ENCODE measurements at regions not wholly inside any gene's neighbourhood (a gene's known extent, or its start where the extent isn't known, plus 50 kb on each side); places are given as distances from the start of the nearest gene placed in this dataset.

DNA sequence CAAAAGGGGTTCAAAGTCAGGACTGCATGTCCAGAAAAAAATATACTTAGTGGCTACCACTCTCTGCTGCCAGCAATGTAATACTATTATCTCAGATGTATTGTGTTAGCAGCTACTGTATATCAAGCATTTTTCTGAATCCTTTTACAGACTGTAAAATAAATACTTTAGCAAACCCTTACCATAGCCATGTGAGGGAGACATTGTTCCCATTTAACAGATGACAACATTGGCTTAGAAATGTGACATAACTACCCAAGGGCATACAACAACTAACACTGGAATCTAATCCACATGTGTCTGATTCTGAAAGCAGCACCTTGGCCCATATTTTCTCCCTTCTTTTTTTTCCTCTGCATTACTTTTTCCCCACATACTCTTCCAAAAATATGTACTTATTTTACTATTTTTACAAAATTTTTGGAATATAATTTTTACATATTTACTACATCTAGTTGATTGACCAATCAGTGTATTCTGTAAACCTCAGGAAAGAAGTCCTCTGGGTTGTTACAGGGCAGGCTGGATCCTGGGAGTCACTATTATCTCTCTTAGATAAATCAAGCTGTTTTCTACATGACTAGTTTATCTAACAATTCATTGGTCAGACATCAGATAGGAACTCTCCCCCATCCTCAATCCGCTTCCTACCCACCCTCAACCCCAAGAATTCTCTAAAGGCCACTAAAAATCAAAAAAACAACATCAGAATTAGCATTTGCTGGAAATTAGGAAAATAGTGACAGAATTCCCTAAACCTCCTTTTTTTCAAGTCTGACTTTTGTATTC, 154.1 kb downstream of the BTG1 start:
- H3K4me2 ChIP-seq (replicated peaks; ENCODE audit: low read depth, low read length, poor library complexity, severe bottlenecking) = no peak overlapping the region
- H3K36me3 ChIP-seq (replicated peaks in 1 of 2; ENCODE audit: control extremely low read depth in 1 of 2, control insufficient read depth in 1 of 2, extremely low read depth in 1 of 2, insufficient read depth in 2 of 2, low read length in 1 of 2) = no peaks in the 10 kb centered on the region
- no peak overlapping the region for H3K4me3 ChIP-seq (ENCODE audit: control extremely low read depth in 1 of 5, extremely low read depth in 1 of 5, insufficient read depth in 1 of 5, low read depth in 2 of 5, low read length in 4 of 5)
- H3K9ac ChIP-seq (ENCODE audit: low read length) = no peak overlapping the region
- peaks cover 3% of the 10 kb centered on the region for H3K4me1 Mint-ChIP-seq
- H3K27me3 ChIP-seq (replicated peaks in 1 of 4; ENCODE audit: control extremely low read depth in 1 of 4, control insufficient read depth in 3 of 4, insufficient read depth in 4 of 4, low read length in 3 of 4) = no peaks in the 10 kb centered on the region
- H3K27ac ChIP-seq (ENCODE audit: low read length in 2 of 2) = no peak overlapping the region
- no peak overlapping the region for H3K4me3 Mint-ChIP-seq
- intact Hi-C loops (cut with micrococcal nuclease) = loop anchor here (1.0 to 10.0 kb wide), 6 partner anchors 41 to 661 kb away; partner anchors contain the start of gene BTG1
- no peaks in the 10 kb centered on the region for H3K4me1 ChIP-seq (ENCODE audit: control insufficient read depth in 2 of 2, insufficient read depth in 2 of 2, low read length in 2 of 2)
- POLR2A ChIA-PET = interaction anchor here (0.6 to 1.2 kb wide), 3 partner anchors 152 to 248 kb away, joined by 3 to 4 read pairs (median 3); no protein-coding TSS in a partner anchor
- no peaks in the 10 kb centered on the region for H3K9me3 Mint-ChIP-seq (ENCODE audit: insufficient read depth)
- H3K79me2 ChIP-seq (ENCODE audit: control insufficient read depth, insufficient read depth, low read length) = peaks cover 3% of the 10 kb centered on the region
- H4K20me1 ChIP-seq (ENCODE audit: control insufficient read depth, insufficient read depth, low read length, poor library complexity, severe bottlenecking) = no peaks in the 10 kb centered on the region
- H3K27me3 Mint-ChIP-seq = no peaks in the 10 kb centered on the region
- CTCF ChIA-PET = interaction anchor here (0.5 to 4.9 kb wide), 12 partner anchors 39 to 611 kb away, joined by 3 to 31 read pairs (median 3); no protein-coding TSS in a partner anchor
- TF ChIP-seq EZH2 (IDR thresholded peaks at IDR 0.05; ENCODE audit: borderline replicate concordance, insufficient read depth, low read depth, low read length, poor library complexity, severe bottlenecking) (no peak), CTCF (IDR thresholded peaks at IDR 0.05) (peak; percentile 34)
- no peaks in the 10 kb centered on the region for H3K9me3 ChIP-seq (ENCODE audit: control extremely low read depth in 1 of 3, control insufficient read depth in 2 of 3, insufficient read depth in 1 of 3, low read length in 2 of 3)
- H2AFZ ChIP-seq (ENCODE audit: insufficient read depth, low read depth, low read length, poor library complexity, severe bottlenecking) = no peak overlapping the region
- peak; percentile 61 for ATAC-seq (ENCODE audit: low read depth)
- H3K27ac Mint-ChIP-seq = no peak overlapping the region
- peak; percentile 58 for DNase-seq
- no CpG with 5 or more reads among the region's 1 CpG for WGBS (ENCODE audit: insufficient coverage)

GRCh38 chr12:91990525-91990924, 155.1 kb downstream of the BTG1 start:
- Histone ChIP-seq H2AFZ (ENCODE audit: insufficient read depth, low read depth, low read length, poor library complexity, severe bottlenecking) (no peak overlapping the region), H3K36me3 (replicated peaks in 1 of 2; ENCODE audit: control extremely low read depth in 1 of 2, control insufficient read depth in 1 of 2, extremely low read depth in 1 of 2, insufficient read depth in 2 of 2, low read length in 1 of 2) (no peaks in the 10 kb centered on the region), H3K4me1 (ENCODE audit: control insufficient read depth in 2 of 2, insufficient read depth in 2 of 2, low read length in 2 of 2) (no peaks in the 10 kb centered on the region), H3K9me3 (ENCODE audit: control extremely low read depth in 1 of 3, control insufficient read depth in 2 of 3, insufficient read depth in 1 of 3, low read length in 2 of 3) (no peaks in the 10 kb centered on the region), H4K20me1 (ENCODE audit: control insufficient read depth, insufficient read depth, low read length, poor library complexity, severe bottlenecking) (no peaks in the 10 kb centered on the region), H3K79me2 (ENCODE audit: control insufficient read depth, insufficient read depth, low read length) (peaks cover 3% of the 10 kb centered on the region), H3K9ac (ENCODE audit: low read length) (no peak overlapping the region), H3K4me2 (replicated peaks; ENCODE audit: low read depth, low read length, poor library complexity, severe bottlenecking) (no peak overlapping the region), H3K27ac (ENCODE audit: low read length in 2 of 2) (no peak overlapping the region), H3K27me3 (replicated peaks in 1 of 4; ENCODE audit: control extremely low read depth in 1 of 4, control insufficient read depth in 3 of 4, insufficient read depth in 4 of 4, low read length in 3 of 4) (no peaks in the 10 kb centered on the region), H3K4me3 (ENCODE audit: control extremely low read depth in 1 of 5, extremely low read depth in 1 of 5, insufficient read depth in 1 of 5, low read depth in 2 of 5, low read length in 4 of 5) (no peak overlapping the region)
- Mint-ChIP-seq H3K27me3 (no peaks in the 10 kb centered on the region), H3K4me1 (peaks cover 3% of the 10 kb centered on the region), H3K9me3 (ENCODE audit: insufficient read depth) (no peaks in the 10 kb centered on the region), H3K27ac (no peak overlapping the region), H3K4me3 (no peak overlapping the region)
- ATAC-seq (ENCODE audit: low read depth) = no peak
- WGBS (ENCODE audit: insufficient coverage) = 86% methylated on average over 1 of the region's 2 CpGs
- no peak for DNase-seq
- intact Hi-C loops (cut with micrococcal nuclease) = loop anchor here (2.0 to 10.0 kb wide), 5 partner anchors 42 to 662 kb away; partner anchors contain the start of gene BTG1
- TF ChIP-seq EZH2 (IDR thresholded peaks at IDR 0.05; ENCODE audit: borderline replicate concordance, insufficient read depth, low read depth, low read length, poor library complexity, severe bottlenecking) (no peak), CTCF (IDR thresholded peaks at IDR 0.05) (no peak)
- ChIA-PET CTCF (interaction anchor here (0.7 to 4.9 kb wide), 10 partner anchors 124 to 610 kb away, joined by 3 to 31 read pairs (median 3); no protein-coding TSS in a partner anchor), POLR2A (interaction anchor here (1.2 kb wide), 1 partner anchor 153 kb away, joined by 4 read pairs; no protein-coding TSS in a partner anchor)
